MM.1S (cell line): ENCODE measurements at regions not wholly inside any gene's neighbourhood (a gene's known extent, or its start where the extent isn't known, plus 50 kb on each side); places are given as distances from the start of the nearest gene placed in this dataset.

Experiments
- EZH2 ChIP-seq: fragments of 300-600 bp; sonication (generic); optimal IDR thresholded peaks from 2 replicates; pipeline ENCODE3; 2017; ENCODE audit warnings: low read depth, mild to moderate bottlenecking, antibody characterized with exemption, low read length, mixed read lengths
- TF ChIP-seq, protein P1 (sequence below): fragments of 300-600 bp; sonication (generic); IDR thresholded peaks from 2 replicates; pipeline ENCODE4 v1.5.1; 2016; ENCODE audit warnings: antibody characterized with exemption, low read length, mixed read lengths

- TF ChIP-seq, protein P1, sequence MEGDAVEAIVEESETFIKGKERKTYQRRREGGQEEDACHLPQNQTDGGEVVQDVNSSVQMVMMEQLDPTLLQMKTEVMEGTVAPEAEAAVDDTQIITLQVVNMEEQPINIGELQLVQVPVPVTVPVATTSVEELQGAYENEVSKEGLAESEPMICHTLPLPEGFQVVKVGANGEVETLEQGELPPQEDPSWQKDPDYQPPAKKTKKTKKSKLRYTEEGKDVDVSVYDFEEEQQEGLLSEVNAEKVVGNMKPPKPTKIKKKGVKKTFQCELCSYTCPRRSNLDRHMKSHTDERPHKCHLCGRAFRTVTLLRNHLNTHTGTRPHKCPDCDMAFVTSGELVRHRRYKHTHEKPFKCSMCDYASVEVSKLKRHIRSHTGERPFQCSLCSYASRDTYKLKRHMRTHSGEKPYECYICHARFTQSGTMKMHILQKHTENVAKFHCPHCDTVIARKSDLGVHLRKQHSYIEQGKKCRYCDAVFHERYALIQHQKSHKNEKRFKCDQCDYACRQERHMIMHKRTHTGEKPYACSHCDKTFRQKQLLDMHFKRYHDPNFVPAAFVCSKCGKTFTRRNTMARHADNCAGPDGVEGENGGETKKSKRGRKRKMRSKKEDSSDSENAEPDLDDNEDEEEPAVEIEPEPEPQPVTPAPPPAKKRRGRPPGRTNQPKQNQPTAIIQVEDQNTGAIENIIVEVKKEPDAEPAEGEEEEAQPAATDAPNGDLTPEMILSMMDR: no peak
- TF ChIP-seq EZH2: no peak
These were observed 236.1 kb upstream of the TNRC6C start for GRCh38 chr17:77722366-77722765.
